HG03280 (cell line): ENCODE measurements at regions not wholly inside any gene's neighbourhood (a gene's known extent, or its start where the extent isn't known, plus 50 kb on each side); places are given as distances from the start of the nearest gene placed in this dataset.

Experiments used
- ATAC-seq: cut with Tn5 transposase; IDR thresholded peaks from one replicate; pipeline ENCODE4 v1.9.1; 2021; ENCODE audit warnings: mild to moderate bottlenecking, moderate library complexity; ENCODE audit not compliant: unreplicated experiment

- ATAC-seq: no peak
Measured at GRCh38 chr1:4978660-4979390, 324.4 kb downstream of the AJAP1 start.

- no peak for ATAC-seq
Measured at GRCh38 chr1:4977701-4978100, 323.3 kb downstream of the AJAP1 start.

DNA sequence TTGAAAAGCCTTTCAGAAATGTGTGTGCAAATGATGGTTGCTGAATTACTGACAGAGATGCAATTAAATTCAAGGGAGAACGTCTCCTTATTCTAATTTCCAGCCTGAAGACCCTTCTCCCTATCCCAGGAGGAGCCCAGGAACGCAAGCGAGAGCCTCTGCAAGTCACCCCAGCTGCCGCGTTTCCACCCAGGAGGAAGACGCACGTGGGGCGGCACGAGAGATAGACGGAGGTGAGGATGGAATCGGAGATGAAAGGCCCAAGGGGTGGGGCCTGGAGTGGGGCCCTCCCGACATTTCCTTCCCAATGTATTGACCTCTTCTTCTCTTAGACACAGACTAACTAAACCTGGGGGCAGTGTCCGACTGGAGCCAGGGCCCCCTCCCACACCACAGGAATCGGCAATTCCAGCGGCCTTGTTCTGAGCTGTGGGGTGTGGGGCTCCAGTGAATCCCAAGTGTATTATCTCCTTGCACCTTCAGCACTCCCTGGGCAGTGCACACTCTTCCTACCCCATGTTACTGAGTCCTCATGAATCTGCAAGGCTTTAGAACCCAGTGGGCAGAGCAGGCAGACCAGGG is 322.5 kb downstream of the AJAP1 start:
- ATAC-seq: no peak

- ATAC-seq: no peak
Measured at GRCh38 chr1:4975856-4976255, 321.4 kb downstream of the AJAP1 start.

GRCh38 chr1:4974981-4975685 is 320.7 kb downstream of the AJAP1 start:
- no peak for ATAC-seq

- no peak for ATAC-seq
Measured at GRCh38 chr1:4973341-4973740, 318.9 kb downstream of the AJAP1 start.

- no peak for ATAC-seq
Measured at GRCh38 chr1:4972761-4973320, 318.4 kb downstream of the AJAP1 start.

DNA sequence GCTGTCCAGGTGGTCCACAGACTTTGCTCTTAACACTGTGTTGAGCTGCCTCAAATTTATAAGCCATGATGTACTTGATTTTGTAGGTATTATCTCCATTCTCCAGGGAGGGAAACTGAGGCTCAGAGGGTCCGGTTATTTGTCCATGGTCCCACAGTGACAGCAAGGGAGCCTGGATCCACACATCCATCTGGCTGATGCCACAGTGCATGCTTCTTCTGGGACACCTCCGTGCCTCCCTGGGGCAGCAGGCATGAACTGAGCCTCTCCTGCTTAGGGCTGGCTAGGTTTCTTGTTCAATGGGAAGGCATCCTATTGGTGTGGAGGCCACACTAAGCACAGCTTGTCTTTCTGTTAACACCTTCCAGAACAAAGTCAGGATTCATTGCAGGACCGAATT is 317.3 kb downstream of the AJAP1 start:
- ATAC-seq: no peak

- ATAC-seq: no peak
Measured at GRCh38 chr1:4970532-4970931, 316.1 kb downstream of the AJAP1 start.

- no peak for ATAC-seq
Measured at GRCh38 chr1:4969556-4970129, 315.2 kb downstream of the AJAP1 start.

- ATAC-seq: no peak
Measured at GRCh38 chr1:4965346-4966075, 311.1 kb downstream of the AJAP1 start.

GRCh38 chr1:4964634-4965345 is 310.4 kb downstream of the AJAP1 start:
- ATAC-seq: no peak

- ATAC-seq: no peak
Measured at GRCh38 chr1:4963251-4963650, 308.8 kb downstream of the AJAP1 start.

DNA sequence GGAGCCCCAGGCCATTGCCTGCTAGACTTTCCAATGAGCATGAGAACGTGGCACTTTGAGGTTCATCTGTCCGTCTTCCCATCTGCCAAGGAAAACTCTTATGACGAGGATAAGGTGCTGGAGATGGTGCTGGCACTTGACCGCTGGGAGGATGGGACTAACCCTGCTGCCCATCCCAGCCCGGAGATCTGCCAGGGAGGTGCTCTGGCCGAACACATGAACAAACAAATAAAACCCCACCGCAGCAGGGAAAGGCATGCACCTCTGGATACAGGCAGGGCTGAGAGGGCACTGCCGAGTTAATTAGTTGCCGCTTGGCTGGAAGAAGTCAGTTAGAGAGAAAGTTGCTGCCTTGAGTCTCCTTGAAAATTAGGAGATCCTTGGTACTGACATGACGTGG is 308.4 kb downstream of the AJAP1 start:
- ATAC-seq: no peak

- no peak for ATAC-seq
Measured at GRCh38 chr1:4961935-4962645, 307.7 kb downstream of the AJAP1 start.

GRCh38 chr1:4960782-4961475 is 306.5 kb downstream of the AJAP1 start:
- no peak for ATAC-seq

GRCh38 chr1:4960336-4960735 is 305.9 kb downstream of the AJAP1 start:
- ATAC-seq: no peak

DNA sequence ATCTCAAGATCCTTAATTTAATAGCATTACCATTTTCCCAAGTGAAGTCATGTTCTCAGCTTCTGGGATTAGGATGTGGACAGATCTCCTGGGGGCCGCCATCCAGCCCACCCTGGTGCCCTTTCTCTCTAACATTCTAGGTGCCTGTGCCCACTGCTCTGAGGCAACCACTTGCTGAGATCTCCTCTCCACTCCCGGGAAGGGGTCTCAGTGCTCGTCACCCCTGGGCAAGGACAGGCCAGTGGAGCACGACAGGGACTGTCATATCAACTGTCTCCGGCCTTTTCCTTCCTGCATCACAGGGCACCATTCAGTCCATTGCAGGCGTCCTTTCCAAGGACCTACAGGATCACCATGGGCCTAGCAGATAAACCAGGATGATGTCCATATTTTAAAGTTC is 304.8 kb downstream of the AJAP1 start:
- ATAC-seq: no peak

DNA sequence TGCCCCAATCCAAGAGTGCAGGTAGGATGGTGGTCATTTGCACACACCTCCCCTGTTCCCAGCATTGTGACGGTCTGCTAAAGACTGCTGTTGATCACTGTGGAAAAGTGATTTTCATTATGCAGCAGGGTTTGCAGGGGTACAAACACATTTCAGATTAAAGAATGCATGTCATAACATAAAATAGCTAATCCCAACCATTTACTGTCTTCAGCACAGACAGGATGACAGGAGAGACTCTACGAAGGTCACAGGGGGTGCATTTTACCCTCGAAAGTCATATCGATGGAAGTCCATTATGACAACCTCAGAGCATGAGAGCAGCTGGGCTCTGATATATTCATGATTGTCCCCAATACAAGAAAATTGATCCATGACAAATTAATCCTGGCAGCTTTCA is 302.6 kb downstream of the AJAP1 start:
- no peak for ATAC-seq
